ENCODE measurements at regions not wholly inside any gene's neighbourhood (a gene's known extent, or its start where the extent isn't known, plus 50 kb on each side); places are given as distances from the start of the nearest gene placed in this dataset.

DNA sequence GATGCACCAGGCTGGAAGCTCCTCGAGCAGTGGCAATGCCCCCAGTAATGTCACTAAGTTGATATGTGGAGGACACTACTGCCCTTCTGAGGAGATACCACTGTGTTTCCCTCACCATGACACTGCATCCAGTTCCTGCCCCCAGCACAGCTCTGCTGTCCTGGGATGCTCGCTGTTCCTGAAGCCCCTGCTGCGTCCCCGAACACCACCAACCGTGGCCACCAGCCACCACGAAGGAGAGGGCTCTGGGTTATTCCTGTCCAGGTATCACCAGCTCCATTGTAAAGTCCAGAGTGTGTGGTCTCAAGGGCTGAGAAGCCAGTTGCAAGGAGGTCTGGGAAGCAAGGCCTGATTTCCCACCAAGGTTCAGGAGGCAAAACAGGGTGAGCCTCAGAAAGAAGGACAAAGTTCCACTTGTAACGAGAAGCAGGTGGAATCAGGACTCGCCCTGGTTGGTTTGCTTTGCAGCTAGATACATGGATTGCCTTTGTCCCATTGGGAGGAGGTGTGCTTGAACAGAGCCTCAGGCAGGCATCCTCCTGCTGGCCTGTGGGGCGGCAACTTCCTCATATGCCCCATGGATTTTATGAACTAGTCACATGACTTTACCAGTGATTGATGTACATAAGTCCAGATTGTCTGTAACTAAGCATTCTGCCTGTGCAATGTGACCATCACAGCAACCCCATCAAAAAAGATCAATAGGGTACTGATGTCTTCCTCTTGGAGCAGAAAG is 427.0 kb upstream of the VSTM2A start:
- TF ChIP-seq CTCF (conservative IDR thresholded peaks at IDR 0.05): no peak
- TF ChIP-seq EZH2 (IDR thresholded peaks at IDR 0.05; ENCODE audit: low read depth): no peak
- Histone ChIP-seq H4K20me1 (ENCODE audit: insufficient read depth) (no peaks in the 10 kb centered on the region), H3K9me3 (ENCODE audit: insufficient read depth, low read depth) (no peaks in the 10 kb centered on the region), H2AFZ (no peak overlapping the region), H3F3A (ENCODE audit: insufficient read depth, low read depth) (no peaks in the 10 kb centered on the region), H3K27ac (no peak overlapping the region), H3K36me3 (ENCODE audit: low read depth) (no peaks in the 10 kb centered on the region), H3K4me2 (no peak overlapping the region), H3K27me3 (ENCODE audit: insufficient read depth, low read depth) (no peaks in the 10 kb centered on the region), H3K9me2 (ENCODE audit: insufficient read depth) (no peaks in the 10 kb centered on the region), H3K79me2 (ENCODE audit: low read depth) (no peaks in the 10 kb centered on the region), H3K4me3 (no peak overlapping the region), H3K4me1 (replicated peaks; ENCODE audit: insufficient read depth) (no peaks in the 10 kb centered on the region)
- ChIA-PET CTCF (no interaction called here), POLR2A (ENCODE audit: unreplicated experiment) (interaction anchor here (0.6 kb wide), 2 partner anchors 342 to 443 kb away, joined by 3 to 5 read pairs; no protein-coding TSS in a partner anchor)
- BruUV-seq (replicated peaks): no TSS peak
- no peak for DNase-seq
- intact Hi-C loops (cut with micrococcal nuclease; ENCODE audit: unreplicated experiment): no loop called here

DNA sequence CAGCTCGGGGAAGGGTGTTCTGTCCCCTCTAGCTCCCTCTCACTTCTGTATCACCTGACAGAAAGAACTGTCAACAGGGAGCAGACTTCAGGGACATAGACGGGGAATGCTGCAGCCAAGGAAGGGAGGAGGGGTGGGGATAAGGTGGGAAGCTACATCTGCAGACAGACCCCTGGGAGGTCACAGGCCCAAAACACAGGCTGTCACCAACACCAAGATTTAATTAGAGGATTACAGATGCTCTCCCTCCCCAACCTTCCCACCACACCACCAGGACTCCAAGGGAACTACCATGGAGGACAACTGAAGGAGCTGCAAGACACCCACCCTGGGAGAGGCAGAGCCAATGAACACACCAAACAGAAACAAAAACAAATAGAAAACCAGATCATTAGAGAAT is 425.2 kb upstream of the VSTM2A start:
- Histone ChIP-seq H3K36me3 (ENCODE audit: low read depth) (no peaks in the 10 kb centered on the region), H3K27ac (no peak overlapping the region), H3K9me2 (ENCODE audit: insufficient read depth) (no peaks in the 10 kb centered on the region), H3K9me3 (ENCODE audit: insufficient read depth, low read depth) (no peaks in the 10 kb centered on the region), H3K27me3 (ENCODE audit: insufficient read depth, low read depth) (no peaks in the 10 kb centered on the region), H4K20me1 (ENCODE audit: insufficient read depth) (no peaks in the 10 kb centered on the region), H3F3A (ENCODE audit: insufficient read depth, low read depth) (no peaks in the 10 kb centered on the region), H3K4me1 (replicated peaks; ENCODE audit: insufficient read depth) (no peaks in the 10 kb centered on the region), H3K4me2 (no peak overlapping the region), H3K4me3 (no peak overlapping the region), H2AFZ (no peak overlapping the region), H3K79me2 (ENCODE audit: low read depth) (no peaks in the 10 kb centered on the region)
- no peak for TF ChIP-seq EZH2 (IDR thresholded peaks at IDR 0.05; ENCODE audit: low read depth)
- no TSS peak for BruUV-seq (replicated peaks)
- ChIA-PET POLR2A (ENCODE audit: unreplicated experiment) (no interaction called here), CTCF (no interaction called here)
- intact Hi-C loops (cut with micrococcal nuclease; ENCODE audit: unreplicated experiment): no loop called here
- DNase-seq: no peak

DNA sequence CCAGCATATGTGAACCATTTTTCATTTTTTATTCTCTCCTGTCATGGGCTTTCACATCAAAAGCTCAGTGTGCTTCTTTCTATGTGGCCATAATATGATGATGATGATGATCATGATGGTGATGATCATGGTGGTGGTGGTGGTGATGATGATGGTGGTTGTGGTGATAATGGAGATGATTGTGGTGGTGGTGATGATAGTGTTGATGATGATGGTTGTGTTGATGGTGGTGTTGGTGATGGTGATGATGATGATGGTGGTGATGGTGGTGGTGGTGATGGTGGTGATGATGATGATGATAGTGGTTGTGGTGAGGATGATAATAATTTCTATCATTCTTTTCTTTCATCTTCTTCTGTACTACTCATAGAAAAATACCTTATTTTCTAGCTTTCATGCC is 413.1 kb upstream of the VSTM2A start:
- TF ChIP-seq EZH2 (IDR thresholded peaks at IDR 0.05; ENCODE audit: low read depth): no peak
- TF ChIP-seq CTCF (conservative IDR thresholded peaks at IDR 0.05): no peak
- no peak overlapping the region for H3K4me2 ChIP-seq
- no TSS peak for BruUV-seq (replicated peaks)
- no peaks in the 10 kb centered on the region for H3K4me1 ChIP-seq (replicated peaks; ENCODE audit: insufficient read depth)
- H3K9me2 ChIP-seq (ENCODE audit: insufficient read depth): peaks cover 4% of the 10 kb centered on the region; the same call in 1 of the 2 replicates
- H3K27ac ChIP-seq: no peak overlapping the region
- ChIA-PET CTCF (no interaction called here), POLR2A (ENCODE audit: unreplicated experiment) (no interaction called here)
- H4K20me1 ChIP-seq (ENCODE audit: insufficient read depth): no peaks in the 10 kb centered on the region
- no peaks in the 10 kb centered on the region for H3K36me3 ChIP-seq (ENCODE audit: low read depth)
- no peak overlapping the region for H3K4me3 ChIP-seq
- H3K27me3 ChIP-seq (ENCODE audit: insufficient read depth, low read depth): no peaks in the 10 kb centered on the region
- H3K9me3 ChIP-seq (ENCODE audit: insufficient read depth, low read depth): no peaks in the 10 kb centered on the region
- H2AFZ ChIP-seq: no peak overlapping the region
- DNase-seq: no peak
- H3F3A ChIP-seq (ENCODE audit: insufficient read depth, low read depth): no peaks in the 10 kb centered on the region
- H3K79me2 ChIP-seq (ENCODE audit: low read depth): no peaks in the 10 kb centered on the region
- intact Hi-C loops (cut with micrococcal nuclease; ENCODE audit: unreplicated experiment): no loop called here

DNA sequence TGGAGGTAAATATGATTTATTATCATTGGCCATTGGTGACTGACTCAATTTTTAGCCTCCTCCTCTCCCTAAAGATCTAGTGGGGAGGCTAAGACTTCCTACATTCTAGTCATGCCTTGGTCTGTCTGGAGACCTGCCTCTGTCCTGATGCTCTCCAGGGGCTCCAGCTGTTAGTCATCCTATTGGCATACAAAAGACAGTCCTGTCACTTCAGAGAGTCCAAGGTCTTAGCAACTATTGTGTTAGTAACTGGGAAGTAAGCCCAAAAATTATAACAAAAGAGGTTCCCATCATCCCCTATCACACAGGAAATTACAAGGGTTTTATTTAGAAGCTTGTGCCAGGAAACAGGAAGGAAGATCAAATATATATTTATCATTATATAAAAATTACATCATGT is 400.6 kb upstream of the VSTM2A start:
- Histone ChIP-seq H4K20me1 (ENCODE audit: insufficient read depth) (no peaks in the 10 kb centered on the region), H3K4me3 (no peak overlapping the region), H3K4me2 (no peak overlapping the region), H3K27me3 (ENCODE audit: insufficient read depth, low read depth) (peaks cover 29% of the 10 kb centered on the region), H3K4me1 (replicated peaks; ENCODE audit: insufficient read depth) (no peaks in the 10 kb centered on the region), H3F3A (ENCODE audit: insufficient read depth, low read depth) (no peaks in the 10 kb centered on the region), H3K27ac (no peak overlapping the region), H2AFZ (no peak overlapping the region), H3K36me3 (ENCODE audit: low read depth) (no peaks in the 10 kb centered on the region), H3K9me3 (ENCODE audit: insufficient read depth, low read depth) (no peaks in the 10 kb centered on the region), H3K9me2 (ENCODE audit: insufficient read depth) (no peaks in the 10 kb centered on the region), H3K79me2 (ENCODE audit: low read depth) (no peaks in the 10 kb centered on the region)
- no TSS peak for BruUV-seq (replicated peaks)
- DNase-seq: no peak
- no peak for TF ChIP-seq CTCF (conservative IDR thresholded peaks at IDR 0.05)
- TF ChIP-seq EZH2 (IDR thresholded peaks at IDR 0.05; ENCODE audit: low read depth): no peak
- POLR2A ChIA-PET (ENCODE audit: unreplicated experiment): no interaction called here
- CTCF ChIA-PET: no interaction called here
- intact Hi-C loops (cut with micrococcal nuclease; ENCODE audit: unreplicated experiment): no loop called here
